ENCODE measurements at regions not wholly inside any gene's neighbourhood (a gene's known extent, or its start where the extent isn't known, plus 50 kb on each side); places are given as distances from the start of the nearest gene placed in this dataset.

GRCh38 chr14:76950055-76951020, 78.2 kb downstream of the IRF2BPL start:
- DNase-seq (ENCODE audit: low spot score): no peak

- no peak for DNase-seq (ENCODE audit: low spot score)
Measured at GRCh38 chr14:76948976-76949375, 79.5 kb downstream of the IRF2BPL start.

- no peak for DNase-seq (ENCODE audit: low spot score)
Measured at GRCh38 chr14:76948213-76948947, 80.1 kb downstream of the IRF2BPL start.

GRCh38 chr14:76947838-76948184, 80.7 kb downstream of the IRF2BPL start:
- DNase-seq (ENCODE audit: low spot score): no peak

GRCh38 chr14:76947078-76947837, 81.2 kb downstream of the IRF2BPL start:
- peak; percentile 83 for DNase-seq (ENCODE audit: low spot score)

GRCh38 chr14:76946753-76947077, 81.8 kb downstream of the IRF2BPL start:
- no peak for DNase-seq (ENCODE audit: low spot score)

GRCh38 chr14:76943072-76943471, 85.4 kb downstream of the IRF2BPL start:
- DNase-seq (ENCODE audit: low spot score): no peak

- no peak for DNase-seq (ENCODE audit: low spot score)
Measured at GRCh38 chr14:76941946-76942805, 86.3 kb downstream of the IRF2BPL start.

- DNase-seq (ENCODE audit: low spot score): no peak
Measured at GRCh38 chr14:76941544-76941943, 87.0 kb downstream of the IRF2BPL start.

GRCh38 chr14:76940021-76940760, 88.3 kb downstream of the IRF2BPL start:
- no peak for DNase-seq (ENCODE audit: low spot score)

GRCh38 chr14:76939015-76939742, 89.3 kb downstream of the IRF2BPL start:
- no peak for DNase-seq (ENCODE audit: low spot score)

- DNase-seq (ENCODE audit: low spot score): no peak
Measured at GRCh38 chr14:76938092-76938500, 90.4 kb downstream of the IRF2BPL start.

GRCh38 chr14:76937181-76938091, 91.1 kb downstream of the IRF2BPL start:
- DNase-seq (ENCODE audit: low spot score): no peak

GRCh38 chr14:76936483-76936882, 92.0 kb downstream of the IRF2BPL start:
- no peak for DNase-seq (ENCODE audit: low spot score)

- DNase-seq (ENCODE audit: low spot score): no peak
Measured at GRCh38 chr14:76933515-76933914, 95.0 kb downstream of the IRF2BPL start.

- no peak for DNase-seq (ENCODE audit: low spot score)
Measured at GRCh38 chr14:76931631-76932402, 96.7 kb downstream of the IRF2BPL start.

- DNase-seq (ENCODE audit: low spot score): no peak
Measured at GRCh38 chr14:76930549-76930948, 98.0 kb downstream of the IRF2BPL start.

- DNase-seq (ENCODE audit: low spot score): no peak
Measured at GRCh38 chr14:76929927-76930326, 98.6 kb downstream of the IRF2BPL start.

Measured in HT-29 (cell line).